Glutamatergic neuron (in vitro differentiated cells): ENCODE measurements at regions not wholly inside any gene's neighbourhood (a gene's known extent, or its start where the extent isn't known, plus 50 kb on each side); places are given as distances from the start of the nearest gene placed in this dataset.

Source experiments
- DNase-seq: peaks from one replicate; pipeline ENCODE4 v3.0.0; 2022
- H3K27ac Mint-ChIP-seq: one replicate; pipeline ENCODE4 v1.8.0; 2020; ENCODE audit warnings: mild to moderate bottlenecking, mixed read lengths, inconsistent platforms; ENCODE audit not compliant: unreplicated experiment
- H3K27me3 Mint-ChIP-seq: one replicate; pipeline ENCODE4 v1.8.0; 2020; ENCODE audit warnings: mild to moderate bottlenecking, moderate library complexity, mixed read lengths, inconsistent platforms; ENCODE audit not compliant: unreplicated experiment
- H3K36me3 Mint-ChIP-seq: one replicate; pipeline ENCODE4 v1.8.0; 2020; ENCODE audit warnings: mild to moderate bottlenecking, mixed read lengths, inconsistent platforms; ENCODE audit not compliant: unreplicated experiment
- H3K4me1 Mint-ChIP-seq: one replicate; pipeline ENCODE4 v1.8.0; 2020; ENCODE audit warnings: mild to moderate bottlenecking, low read depth, mixed read lengths, inconsistent platforms; ENCODE audit not compliant: unreplicated experiment
- H3K4me3 Mint-ChIP-seq: one replicate; pipeline ENCODE4 v1.8.0; 2020; ENCODE audit warnings: mild to moderate bottlenecking, mixed read lengths, inconsistent platforms; ENCODE audit not compliant: unreplicated experiment
- H3K9me3 Mint-ChIP-seq: one replicate; pipeline ENCODE4 v1.8.0; 2020; ENCODE audit warnings: mild to moderate bottlenecking, moderate library complexity, mixed read lengths, inconsistent platforms; ENCODE audit not compliant: unreplicated experiment
- CTCF ChIP-seq: fragments of 200-600 bp; sonication (generic); IDR thresholded peaks from one replicate; pipeline ENCODE4 v1.5.0; 2021; ENCODE audit not compliant: partially characterized antibody, unreplicated experiment

DNA sequence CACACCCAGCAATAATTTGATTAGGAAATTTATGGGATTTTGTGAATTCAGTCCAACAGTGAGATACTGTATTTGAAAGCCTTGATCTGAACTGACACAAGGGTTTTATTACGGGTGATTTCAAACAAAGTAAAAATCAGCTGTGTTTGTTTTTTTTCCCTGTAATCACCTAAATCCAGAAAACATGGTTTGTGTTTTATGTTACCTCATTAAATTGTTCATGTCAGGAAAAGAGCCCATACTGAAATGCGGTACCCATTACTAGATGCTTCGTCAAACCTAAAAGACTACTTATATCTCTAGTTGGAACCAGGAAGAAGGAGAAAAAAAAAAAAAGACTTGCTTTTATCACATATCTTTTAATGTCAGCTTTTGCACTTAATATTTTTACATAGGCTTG, 811.9 kb upstream of the RGS18 start:
- Mint-ChIP-seq H3K27me3 (no peaks in the 10 kb centered on the region), H3K9me3 (no peaks in the 10 kb centered on the region), H3K36me3 (no peaks in the 10 kb centered on the region), H3K4me1 (no peaks in the 10 kb centered on the region), H3K27ac (no peak overlapping the region), H3K4me3 (no peak overlapping the region)
- TF ChIP-seq CTCF: no peak
- no peak for DNase-seq

DNA sequence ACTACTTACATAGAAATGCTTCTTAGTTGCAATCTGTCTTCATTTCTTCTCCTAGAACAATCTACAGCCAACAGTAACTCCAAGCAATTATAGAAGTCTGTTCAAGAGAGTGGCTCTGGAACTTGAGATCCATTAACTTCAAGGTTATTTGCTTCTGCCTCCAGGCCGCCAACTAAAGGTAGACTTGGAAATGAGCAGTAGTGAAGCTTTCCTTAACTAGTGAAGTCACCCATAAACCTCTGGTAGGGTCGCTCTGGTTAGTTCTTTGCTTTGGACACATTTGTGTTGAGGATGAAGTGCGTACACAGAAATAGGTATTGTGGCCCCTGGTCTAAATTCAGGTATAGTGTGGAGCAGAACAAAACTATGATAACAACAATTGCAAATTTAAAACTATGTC, 809.9 kb upstream of the RGS18 start:
- H3K36me3 Mint-ChIP-seq: no peaks in the 10 kb centered on the region
- no peak for TF ChIP-seq CTCF
- H3K9me3 Mint-ChIP-seq: no peaks in the 10 kb centered on the region
- DNase-seq: no peak
- H3K27me3 Mint-ChIP-seq: no peaks in the 10 kb centered on the region
- no peaks in the 10 kb centered on the region for H3K4me1 Mint-ChIP-seq
- H3K4me3 Mint-ChIP-seq: no peak overlapping the region
- no peak overlapping the region for H3K27ac Mint-ChIP-seq

GRCh38 chr1:191350938-191351337, 807.3 kb upstream of the RGS18 start:
- Mint-ChIP-seq H3K27ac (no peak overlapping the region), H3K4me1 (no peaks in the 10 kb centered on the region), H3K36me3 (no peaks in the 10 kb centered on the region), H3K4me3 (no peak overlapping the region), H3K9me3 (no peaks in the 10 kb centered on the region), H3K27me3 (no peaks in the 10 kb centered on the region)
- no peak for DNase-seq
- no peak for TF ChIP-seq CTCF

DNA sequence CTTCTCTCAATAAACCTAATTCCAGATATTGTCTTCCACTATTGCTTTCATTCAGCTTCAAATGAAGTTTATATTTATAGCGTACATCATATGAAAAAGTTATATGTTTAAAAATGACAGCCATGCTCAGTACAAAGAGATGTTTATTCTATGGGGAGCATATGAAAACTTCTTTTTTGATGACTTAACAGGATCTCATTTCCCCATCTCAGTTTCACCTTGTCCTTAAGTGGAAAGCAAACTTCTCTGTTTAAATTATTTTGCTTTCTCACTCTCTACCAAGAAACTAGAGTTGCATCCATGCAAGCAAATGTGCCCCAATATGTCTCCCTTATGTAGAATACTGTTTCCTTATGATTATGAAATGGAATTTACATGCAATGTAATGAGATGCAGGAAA, 799.5 kb upstream of the RGS18 start:
- Mint-ChIP-seq H3K36me3 (no peaks in the 10 kb centered on the region), H3K9me3 (no peaks in the 10 kb centered on the region), H3K27ac (no peak overlapping the region), H3K27me3 (no peaks in the 10 kb centered on the region), H3K4me3 (no peak overlapping the region), H3K4me1 (no peaks in the 10 kb centered on the region)
- DNase-seq: no peak
- no peak for TF ChIP-seq CTCF

DNA sequence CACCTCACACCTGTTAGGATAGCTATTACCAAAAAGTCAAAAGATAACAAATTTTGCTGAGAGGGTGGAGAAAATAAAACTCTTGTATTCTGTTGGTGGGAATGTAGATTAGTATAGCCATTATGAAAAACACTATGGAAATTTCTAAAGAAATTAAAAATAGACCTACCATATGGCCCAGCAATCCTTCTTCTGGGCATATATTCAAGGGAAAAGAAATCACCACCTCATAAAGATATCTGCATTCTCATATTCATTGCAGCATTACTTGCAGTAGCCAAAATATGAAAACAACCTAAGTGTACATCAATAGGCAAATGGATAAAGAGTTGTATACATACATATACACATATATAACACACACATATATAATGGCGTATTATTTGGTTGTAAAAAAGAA, 791.6 kb upstream of the RGS18 start:
- H3K27me3 Mint-ChIP-seq: no peaks in the 10 kb centered on the region
- no peak for TF ChIP-seq CTCF
- no peak for DNase-seq
- H3K27ac Mint-ChIP-seq: no peak overlapping the region
- H3K4me3 Mint-ChIP-seq: no peak overlapping the region
- H3K9me3 Mint-ChIP-seq: peaks cover 7% of the 10 kb centered on the region
- peaks cover 14% of the 10 kb centered on the region for H3K4me1 Mint-ChIP-seq
- no peaks in the 10 kb centered on the region for H3K36me3 Mint-ChIP-seq
